ENCODE measurements at regions not wholly inside any gene's neighbourhood (a gene's known extent, or its start where the extent isn't known, plus 50 kb on each side); places are given as distances from the start of the nearest gene placed in this dataset.

- TF ChIP-seq CTCF (IDR thresholded peaks at IDR 0.05) (no peak), POLR2A (IDR thresholded peaks at IDR 0.05) (no peak)
Measured at GRCh38 chr2:204357286-204357685, 188.0 kb upstream of the PARD3B start.
